Coronary artery (tissue), 2 donors: ENCODE measurements at regions not wholly inside any gene's neighbourhood (a gene's known extent, or its start where the extent isn't known, plus 50 kb on each side); places are given as distances from the start of the nearest gene placed in this dataset.
A peak's percentile ranks its signal among the peaks of the same experiment; 100 is the strongest.

Experiments
- DNase-seq: peaks from one replicate; pipeline ENCODE4 v3.0.0-alpha.2; 2017; ENCODE audit warnings: low spot score
- H3K27ac ChIP-seq, 2 donors: fragments of 200-600 bp; sonication (generic); one replicate each; pipeline ENCODE4 v1.5.1; 2016 to 2019
- H3K4me3 ChIP-seq: fragments of 200-600 bp; sonication (generic); 2 replicates; pipeline ENCODE4 v1.5.1; 2016; ENCODE audit warnings: mild to moderate bottlenecking, moderate library complexity
- CTCF ChIP-seq: fragments of 200-600 bp; sonication (generic); IDR thresholded peaks from one replicate; pipeline ENCODE4 v1.5.1; 2019; ENCODE audit warnings: antibody characterized with exemption

GRCh38 chr14:101363880-101364391 lies 197.4 kb upstream of the DIO3 start:
- no peak for TF ChIP-seq CTCF
- Histone ChIP-seq H3K4me3 (no peak overlapping the region), H3K27ac (peak overlapping the region in 1 of 2 donors; percentile 77)
- peak; percentile 68 for DNase-seq

GRCh38 chr14:101364503-101365328 lies 196.6 kb upstream of the DIO3 start:
- no peak overlapping the region for H3K4me3 ChIP-seq
- peak; percentile 81 for DNase-seq
- H3K27ac ChIP-seq = peak overlapping the region in 1 of 2 donors; percentile 77
- no peak for TF ChIP-seq CTCF

GRCh38 chr14:101365329-101366158 lies 195.8 kb upstream of the DIO3 start:
- peak overlapping the region in 1 of 2 donors; percentile 77 for H3K27ac ChIP-seq
- no peak overlapping the region for H3K4me3 ChIP-seq
- DNase-seq = peak; percentile 72
- TF ChIP-seq CTCF = no peak

- peak; percentile 54 for DNase-seq
- TF ChIP-seq CTCF = no peak
- no peak overlapping the region for H3K4me3 ChIP-seq
- no peak overlapping the region for H3K27ac ChIP-seq
These were observed 193.7 kb upstream of the DIO3 start for GRCh38 chr14:101367421-101368261.

- TF ChIP-seq CTCF = no peak
- no peak overlapping the region for H3K4me3 ChIP-seq
- peak; percentile 46 for DNase-seq
- no peak overlapping the region for H3K27ac ChIP-seq
These were observed 192.7 kb upstream of the DIO3 start for GRCh38 chr14:101368629-101369028.

GRCh38 chr14:101369194-101369915 lies 191.9 kb upstream of the DIO3 start:
- Histone ChIP-seq H3K4me3 (no peak overlapping the region), H3K27ac (no peak overlapping the region)
- DNase-seq = peak; percentile 64
- no peak for TF ChIP-seq CTCF
